B cell (primary cell): ENCODE measurements at regions not wholly inside any gene's neighbourhood (a gene's known extent, or its start where the extent isn't known, plus 50 kb on each side); places are given as distances from the start of the nearest gene placed in this dataset.

Experiments
- ATAC-seq: fragments of 200-7000 bp; cut with Tn5 transposase; one replicate; pipeline ENCODE4 v1.10.0; 2021; ENCODE audit warnings: low read depth, mild to moderate bottlenecking, moderate number of reproducible peaks, moderate library complexity
- CTCF ChIA-PET: fragments of 350-600 bp; sonication (Branson Sonifier 250); formaldehyde crosslinking; loops from one replicate; lab custom pipeline; 2021; ENCODE audit warnings: antibody characterized with exemption, inconsistent platforms; lab: Charles Lee
- POLR2A ChIA-PET: fragments of 350-600 bp; sonication (Branson Sonifier 250); formaldehyde crosslinking; loops from one replicate; lab custom pipeline; 2021; ENCODE audit warnings: antibody characterized with exemption; lab: Charles Lee
- DNase-seq: peaks from one replicate; pipeline ENCODE4 v3.0.0; 2013
- H2AFZ ChIP-seq: 2 replicates; pipeline ENCODE4 v1.6.1; 2012; ENCODE audit warnings: mild to moderate bottlenecking, low read depth, low read length; ENCODE audit not compliant: insufficient read depth, poor library complexity, severe bottlenecking
- H3K27ac ChIP-seq, 2 donors: 1 replicate in 1 of 2; 2 replicates in 1 of 2; pipeline ENCODE4 v1.5.1; 2012 to 2013; ENCODE audit warnings: low read length in 2 of 2, mild to moderate bottlenecking in 2 of 2, moderate library complexity in 1 of 2
- H3K27me3 ChIP-seq, 4 experiments: fragments of 200-600 bp in 1 of 4; sonication (generic) in 1 of 4; replicated peaks in 1 of 4; 1 replicate in 2 of 4; 2 replicates in 2 of 4; pipeline versions ENCODE4 v1.6.1 to v1.7.0; 2013 to 2016; ENCODE audit warnings: low read length in 3 of 4, mild to moderate bottlenecking in 2 of 4, mixed read lengths in 1 of 4, moderate library complexity in 1 of 4; ENCODE audit not compliant: insufficient read depth in 4 of 4, control insufficient read depth in 3 of 4; ENCODE audit errors: control extremely low read depth in 1 of 4
- H3K36me3 ChIP-seq, 2 experiments: replicated peaks in 1 of 2; 1 replicate in 1 of 2; 2 replicates in 1 of 2; pipeline versions ENCODE4 v1.6.1 to v1.7.1; 2013; ENCODE audit warnings: low read length in 1 of 2; ENCODE audit not compliant: insufficient read depth in 2 of 2, control insufficient read depth in 1 of 2; ENCODE audit errors: control extremely low read depth in 1 of 2, extremely low read depth in 1 of 2
- H3K4me1 ChIP-seq, 2 donors: fragments of 200-600 bp in 1 of 2; sonication (generic) in 1 of 2; 1 replicate in 1 of 2; 2 replicates in 1 of 2; pipeline versions ENCODE4 v1.5.1 to v1.6.1; 2013 to 2017; ENCODE audit warnings: low read length in 2 of 2; ENCODE audit not compliant: control insufficient read depth in 2 of 2, insufficient read depth in 2 of 2
- H3K4me2 ChIP-seq: replicated peaks from 2 replicates; pipeline ENCODE3; 2012; ENCODE audit warnings: mild to moderate bottlenecking, low read depth, low read length; ENCODE audit not compliant: poor library complexity, severe bottlenecking
- H3K4me3 ChIP-seq, 5 experiments: fragments of 200-600 bp in 1 of 5; sonication (generic) in 1 of 5; 1 replicate in 3 of 5; 2 replicates in 2 of 5; pipeline versions ENCODE4 v1.5.1 to v1.7.0; 2011 to 2016; ENCODE audit warnings: low read length in 4 of 5, mild to moderate bottlenecking in 4 of 5, low read depth in 2 of 5, control low read depth in 1 of 5, moderate library complexity in 1 of 5; ENCODE audit not compliant: insufficient read depth in 1 of 5; ENCODE audit errors: control extremely low read depth in 1 of 5, extremely low read depth in 1 of 5
- H3K79me2 ChIP-seq: fragments of 200-600 bp; sonication (generic); one replicate; pipeline ENCODE4 v1.6.0; 2016; ENCODE audit warnings: low read length; ENCODE audit not compliant: control insufficient read depth, insufficient read depth
- H3K9ac ChIP-seq: fragments of 200-600 bp; sonication (generic); 2 replicates; pipeline ENCODE4 v1.6.1; 2017; ENCODE audit warnings: mild to moderate bottlenecking, low read length, moderate library complexity
- H3K9me3 ChIP-seq, 3 donors: one replicate each; pipeline versions ENCODE4 v1.6.1 to v1.7.1; 2013; ENCODE audit warnings: low read length in 2 of 3; ENCODE audit not compliant: control insufficient read depth in 2 of 3, insufficient read depth in 1 of 3; ENCODE audit errors: control extremely low read depth in 1 of 3
- H4K20me1 ChIP-seq: 2 replicates; pipeline ENCODE4 v1.6.0; 2012; ENCODE audit warnings: mild to moderate bottlenecking, low read length; ENCODE audit not compliant: insufficient read depth, control insufficient read depth, poor library complexity, severe bottlenecking
- H3K27ac Mint-ChIP-seq: one replicate; pipeline ENCODE4 v1.8.0; 2021; ENCODE audit warnings: mixed read lengths
- H3K27me3 Mint-ChIP-seq: one replicate; pipeline ENCODE4 v1.8.0; 2021; ENCODE audit warnings: mixed read lengths
- H3K4me1 Mint-ChIP-seq: one replicate; pipeline ENCODE4 v1.8.0; 2021; ENCODE audit warnings: mixed read lengths
- H3K4me3 Mint-ChIP-seq: one replicate; pipeline ENCODE4 v1.8.0; 2021; ENCODE audit warnings: mixed read lengths
- H3K9me3 Mint-ChIP-seq: one replicate; pipeline ENCODE4 v1.8.0; 2022; ENCODE audit warnings: mixed read lengths; ENCODE audit not compliant: insufficient read depth
- EZH2 ChIP-seq: IDR thresholded peaks from 2 replicates; pipeline ENCODE4 v1.6.1; 2012; ENCODE audit warnings: borderline replicate concordance, low read depth, mild to moderate bottlenecking, moderate library complexity, low read length; ENCODE audit not compliant: insufficient read depth, poor library complexity, severe bottlenecking
- intact Hi-C: fragments of 100-400 bp; cut with micrococcal nuclease; formaldehyde crosslinking; loops from one replicate; pipeline ENCODE4 v1.10.0; 2022
- TF ChIP-seq, protein P1 (sequence below): fragments of 200-600 bp; IDR thresholded peaks from one replicate; pipeline ENCODE4 v1.8.0; 2022; ENCODE audit warnings: antibody characterized with exemption, mild to moderate bottlenecking

DNA sequence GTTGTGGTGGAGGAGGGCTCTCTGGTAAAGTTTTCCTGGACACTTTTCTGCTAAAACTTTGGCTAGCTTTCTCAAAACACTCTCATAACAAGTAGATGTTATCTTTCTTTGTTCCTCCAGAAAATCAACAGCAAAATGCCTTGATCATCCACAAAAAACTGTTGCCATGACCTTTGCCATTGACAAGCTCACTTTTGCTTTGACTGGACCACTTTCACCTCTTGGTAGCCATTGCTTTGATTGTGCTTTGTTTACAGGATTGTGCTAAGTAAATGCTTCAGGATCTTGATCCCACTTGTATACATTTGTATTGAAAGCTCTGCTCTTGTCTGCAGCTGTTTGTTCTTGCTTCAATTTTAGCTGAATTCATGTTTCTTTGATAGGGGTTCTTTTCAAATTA, 143.9 kb upstream of the NR3C1 start:
- Mint-ChIP-seq H3K27me3 (no peaks in the 10 kb centered on the region), H3K27ac (no peak overlapping the region), H3K9me3 (peaks cover 3% of the 10 kb centered on the region), H3K4me1 (no peaks in the 10 kb centered on the region), H3K4me3 (no peak overlapping the region)
- Histone ChIP-seq H3K4me1 (no peaks in the 10 kb centered on the region), H3K27me3 (no peaks in the 10 kb centered on the region), H3K9me3 (no peaks in the 10 kb centered on the region), H3K27ac (no peak overlapping the region), H3K79me2 (no peaks in the 10 kb centered on the region), H4K20me1 (no peaks in the 10 kb centered on the region), H3K4me3 (no peak overlapping the region), H3K9ac (no peak overlapping the region), H3K4me2 (no peak overlapping the region), H3K36me3 (no peaks in the 10 kb centered on the region), H2AFZ (no peak overlapping the region)
- CTCF ChIA-PET = interaction anchor here (0.7 kb wide), 1 partner anchor 626 kb away, joined by 3 read pairs; no protein-coding TSS in a partner anchor
- intact Hi-C loops = no loop called here
- POLR2A ChIA-PET = no interaction called here
- no peak for DNase-seq
- TF ChIP-seq, protein P1, sequence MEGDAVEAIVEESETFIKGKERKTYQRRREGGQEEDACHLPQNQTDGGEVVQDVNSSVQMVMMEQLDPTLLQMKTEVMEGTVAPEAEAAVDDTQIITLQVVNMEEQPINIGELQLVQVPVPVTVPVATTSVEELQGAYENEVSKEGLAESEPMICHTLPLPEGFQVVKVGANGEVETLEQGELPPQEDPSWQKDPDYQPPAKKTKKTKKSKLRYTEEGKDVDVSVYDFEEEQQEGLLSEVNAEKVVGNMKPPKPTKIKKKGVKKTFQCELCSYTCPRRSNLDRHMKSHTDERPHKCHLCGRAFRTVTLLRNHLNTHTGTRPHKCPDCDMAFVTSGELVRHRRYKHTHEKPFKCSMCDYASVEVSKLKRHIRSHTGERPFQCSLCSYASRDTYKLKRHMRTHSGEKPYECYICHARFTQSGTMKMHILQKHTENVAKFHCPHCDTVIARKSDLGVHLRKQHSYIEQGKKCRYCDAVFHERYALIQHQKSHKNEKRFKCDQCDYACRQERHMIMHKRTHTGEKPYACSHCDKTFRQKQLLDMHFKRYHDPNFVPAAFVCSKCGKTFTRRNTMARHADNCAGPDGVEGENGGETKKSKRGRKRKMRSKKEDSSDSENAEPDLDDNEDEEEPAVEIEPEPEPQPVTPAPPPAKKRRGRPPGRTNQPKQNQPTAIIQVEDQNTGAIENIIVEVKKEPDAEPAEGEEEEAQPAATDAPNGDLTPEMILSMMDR = no peak
- TF ChIP-seq EZH2 = no peak
- ATAC-seq = no peak

DNA sequence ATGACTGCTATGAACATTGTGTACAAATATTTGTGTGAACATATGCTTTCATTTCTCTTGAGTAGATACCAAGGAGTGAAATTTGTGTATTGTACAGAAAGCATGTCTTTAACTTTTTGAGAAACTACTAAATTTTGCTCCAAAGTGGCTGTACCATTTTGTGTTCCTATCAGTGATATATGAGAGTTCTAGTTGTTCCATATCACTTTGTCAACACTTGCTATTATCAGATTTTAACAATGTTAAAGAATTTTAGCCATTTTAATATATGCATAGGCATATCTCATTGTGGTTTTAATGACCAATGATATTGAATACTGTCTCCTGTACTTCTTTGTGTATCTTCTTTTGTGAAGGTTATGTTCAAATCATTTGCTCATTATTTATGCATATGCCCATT, 142.9 kb upstream of the NR3C1 start:
- H3K27ac ChIP-seq = no peak overlapping the region
- H4K20me1 ChIP-seq = no peaks in the 10 kb centered on the region
- CTCF ChIA-PET = interaction anchor here (0.7 kb wide), 1 partner anchor 8 kb away, joined by 5 read pairs; no protein-coding TSS in a partner anchor
- H3K4me3 ChIP-seq = no peak overlapping the region
- TF ChIP-seq EZH2 = no peak
- TF ChIP-seq, protein P1 = no peak
- no peaks in the 10 kb centered on the region for H3K36me3 ChIP-seq
- POLR2A ChIA-PET = no interaction called here
- no peak for ATAC-seq
- no peaks in the 10 kb centered on the region for H3K27me3 Mint-ChIP-seq
- H3K4me3 Mint-ChIP-seq = no peak overlapping the region
- H3K9me3 Mint-ChIP-seq = peaks cover 3% of the 10 kb centered on the region
- intact Hi-C loops = no loop called here
- H3K9me3 ChIP-seq = no peaks in the 10 kb centered on the region
- no peak overlapping the region for H3K27ac Mint-ChIP-seq
- no peaks in the 10 kb centered on the region for H3K4me1 ChIP-seq
- no peak overlapping the region for H2AFZ ChIP-seq
- no peak overlapping the region for H3K4me2 ChIP-seq
- H3K9ac ChIP-seq = no peak overlapping the region
- H3K79me2 ChIP-seq = no peaks in the 10 kb centered on the region
- H3K27me3 ChIP-seq = no peaks in the 10 kb centered on the region
- no peaks in the 10 kb centered on the region for H3K4me1 Mint-ChIP-seq
- no peak for DNase-seq
